UCSD-AML1 (cell line): ENCODE measurements at regions not wholly inside any gene's neighbourhood (a gene's known extent, or its start where the extent isn't known, plus 50 kb on each side); places are given as distances from the start of the nearest gene placed in this dataset.
"Not testable (repeated sequence)": the region's sequence is repeated elsewhere in the genome, so short reads cannot be mapped to it uniquely, and the experiment has no call there.

ENCODE experiments used
- DNase-seq: peaks from one replicate; lab custom pipeline; 2025; ENCODE audit not compliant: unreplicated experiment; lab: John Stamatoyannopoulos, UW

- no peak for DNase-seq
Observed at GRCh38 chr13:34159946-34160345, 342.0 kb downstream of the RFC3 start.

- no peak for DNase-seq
Observed at GRCh38 chr13:34161931-34162543, 344.1 kb downstream of the RFC3 start.

- no peak for DNase-seq
Observed at GRCh38 chr13:34162544-34162933, 344.6 kb downstream of the RFC3 start.

GRCh38 chr13:34164582-34164981 is 346.6 kb downstream of the RFC3 start:
- DNase-seq: no peak

- DNase-seq: no peak
Observed at GRCh38 chr13:34165158-34165557, 347.2 kb downstream of the RFC3 start.

GRCh38 chr13:34166406-34166805 is 348.5 kb downstream of the RFC3 start:
- no peak for DNase-seq

- DNase-seq: no peak
Observed at GRCh38 chr13:34167347-34167746, 349.4 kb downstream of the RFC3 start.

GRCh38 chr13:34172048-34172447 is 354.1 kb downstream of the RFC3 start:
- DNase-seq: no peak

- DNase-seq: no peak
Observed at GRCh38 chr13:34174671-34175145, 356.8 kb downstream of the RFC3 start.

- DNase-seq: no peak
Observed at GRCh38 chr13:34175551-34175950, 357.6 kb downstream of the RFC3 start.

- DNase-seq: no peak
Observed at GRCh38 chr13:34176633-34177032, 358.7 kb downstream of the RFC3 start.

- no peak for DNase-seq
Observed at GRCh38 chr13:34179481-34179880, 361.5 kb downstream of the RFC3 start.

- DNase-seq: no peak
Observed at GRCh38 chr13:34179927-34180326, 362.0 kb downstream of the RFC3 start.

GRCh38 chr13:34181256-34181655 is 363.3 kb downstream of the RFC3 start:
- not testable (repeated sequence) for DNase-seq

GRCh38 chr13:34189946-34190345 is 372.0 kb downstream of the RFC3 start:
- no peak for DNase-seq

GRCh38 chr13:34201050-34201913 is 383.3 kb downstream of the RFC3 start:
- DNase-seq: no peak

- no peak for DNase-seq
Observed at GRCh38 chr13:34207334-34207733, 389.4 kb downstream of the RFC3 start.

GRCh38 chr13:34207872-34208271 is 389.9 kb downstream of the RFC3 start:
- DNase-seq: no peak

GRCh38 chr13:34208336-34208735 is 390.4 kb downstream of the RFC3 start:
- DNase-seq: no peak

GRCh38 chr13:34210341-34210740 is 392.4 kb downstream of the RFC3 start:
- no peak for DNase-seq

GRCh38 chr13:34214686-34215085 is 396.7 kb downstream of the RFC3 start:
- DNase-seq: no peak

- no peak for DNase-seq
Observed at GRCh38 chr13:34216256-34216655, 398.3 kb downstream of the RFC3 start.
